ENCODE measurements at regions not wholly inside any gene's neighbourhood (a gene's known extent, or its start where the extent isn't known, plus 50 kb on each side); places are given as distances from the start of the nearest gene placed in this dataset.

DNA sequence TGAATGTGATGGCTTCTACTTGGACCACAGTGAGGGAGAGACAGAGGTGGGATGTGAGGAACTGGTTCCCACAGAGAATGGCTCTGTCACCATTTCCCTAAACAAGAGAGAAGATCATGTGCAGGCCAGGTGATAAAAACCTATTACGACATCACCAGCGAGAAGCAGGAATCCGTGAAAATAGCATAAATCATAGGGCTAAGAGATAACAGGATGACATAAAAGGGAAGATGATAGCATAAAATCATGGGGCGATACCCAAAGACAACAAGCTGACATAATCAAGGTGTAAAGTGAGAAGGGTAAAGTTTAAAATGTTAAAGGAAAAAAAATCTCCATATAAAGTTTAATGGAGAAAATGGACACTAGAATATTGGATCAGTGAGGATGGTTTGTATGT is 205.5 kb upstream of the SLIT2 start:
- TF ChIP-seq, protein P1, sequence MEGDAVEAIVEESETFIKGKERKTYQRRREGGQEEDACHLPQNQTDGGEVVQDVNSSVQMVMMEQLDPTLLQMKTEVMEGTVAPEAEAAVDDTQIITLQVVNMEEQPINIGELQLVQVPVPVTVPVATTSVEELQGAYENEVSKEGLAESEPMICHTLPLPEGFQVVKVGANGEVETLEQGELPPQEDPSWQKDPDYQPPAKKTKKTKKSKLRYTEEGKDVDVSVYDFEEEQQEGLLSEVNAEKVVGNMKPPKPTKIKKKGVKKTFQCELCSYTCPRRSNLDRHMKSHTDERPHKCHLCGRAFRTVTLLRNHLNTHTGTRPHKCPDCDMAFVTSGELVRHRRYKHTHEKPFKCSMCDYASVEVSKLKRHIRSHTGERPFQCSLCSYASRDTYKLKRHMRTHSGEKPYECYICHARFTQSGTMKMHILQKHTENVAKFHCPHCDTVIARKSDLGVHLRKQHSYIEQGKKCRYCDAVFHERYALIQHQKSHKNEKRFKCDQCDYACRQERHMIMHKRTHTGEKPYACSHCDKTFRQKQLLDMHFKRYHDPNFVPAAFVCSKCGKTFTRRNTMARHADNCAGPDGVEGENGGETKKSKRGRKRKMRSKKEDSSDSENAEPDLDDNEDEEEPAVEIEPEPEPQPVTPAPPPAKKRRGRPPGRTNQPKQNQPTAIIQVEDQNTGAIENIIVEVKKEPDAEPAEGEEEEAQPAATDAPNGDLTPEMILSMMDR (IDR thresholded peaks at IDR 0.05) = no peak
- no peak for TF ChIP-seq EP300 (IDR thresholded peaks at IDR 0.05)
